ENCODE measurements at regions not wholly inside any gene's neighbourhood (a gene's known extent, or its start where the extent isn't known, plus 50 kb on each side); places are given as distances from the start of the nearest gene placed in this dataset.

DNA sequence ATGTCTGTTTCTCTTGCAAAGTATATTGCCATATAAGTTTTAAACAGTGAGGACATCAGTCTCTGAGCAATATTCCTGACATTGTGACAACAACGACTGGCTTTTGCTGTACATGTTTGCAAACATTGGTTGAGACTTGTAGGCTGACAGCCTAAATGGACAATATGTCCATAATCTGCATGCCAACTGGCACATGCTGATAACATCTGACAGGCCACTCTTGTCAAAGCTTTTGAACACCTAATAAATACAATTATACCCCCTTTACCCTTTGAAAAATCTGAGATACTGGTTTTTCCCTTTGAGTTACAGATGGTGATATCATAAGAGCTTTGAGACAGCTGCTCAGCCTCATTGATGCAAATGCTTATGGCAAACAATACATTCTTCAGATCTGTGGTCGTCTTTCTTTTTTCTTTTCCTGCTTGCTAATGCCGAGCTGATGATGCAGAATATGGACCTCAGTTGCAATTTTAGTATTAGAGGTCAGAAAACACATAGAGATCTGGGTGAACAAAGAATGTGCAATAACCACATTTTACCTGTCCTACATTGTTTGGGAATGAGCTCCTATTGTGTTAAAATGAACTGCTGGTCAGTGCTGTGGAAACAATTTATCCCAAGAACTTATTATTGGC, 114.9 kb downstream of the RFC3 start:
- no TSS peak for BruUV-seq (replicated peaks)
- Histone ChIP-seq H3K4me3 (no peak overlapping the region), H3K4me1 (replicated peaks; ENCODE audit: insufficient read depth) (no peaks in the 10 kb centered on the region), H3K4me2 (no peak overlapping the region), H3K9me3 (ENCODE audit: insufficient read depth, low read depth) (no peaks in the 10 kb centered on the region), H2AFZ (no peak overlapping the region), H3K79me2 (ENCODE audit: low read depth) (no peaks in the 10 kb centered on the region), H4K20me1 (ENCODE audit: insufficient read depth) (no peaks in the 10 kb centered on the region), H3K27ac (no peak overlapping the region), H3F3A (ENCODE audit: insufficient read depth, low read depth) (no peaks in the 10 kb centered on the region), H3K9me2 (ENCODE audit: insufficient read depth) (no peaks in the 10 kb centered on the region), H3K36me3 (ENCODE audit: low read depth) (no peaks in the 10 kb centered on the region), H3K27me3 (ENCODE audit: insufficient read depth, low read depth) (no peaks in the 10 kb centered on the region)
- ChIA-PET POLR2A (ENCODE audit: unreplicated experiment) (no interaction called here), CTCF (interaction anchor here (0.7 kb wide), 1 partner anchor 537 kb away, joined by 3 read pairs; no protein-coding TSS in a partner anchor)
- intact Hi-C loops (cut with micrococcal nuclease; ENCODE audit: unreplicated experiment), result loop anchor here (5.0 kb wide), 1 partner anchor 144 kb away; no protein-coding TSS in a partner anchor
- TF ChIP-seq CTCF (conservative IDR thresholded peaks at IDR 0.05), result no peak
- TF ChIP-seq EZH2 (IDR thresholded peaks at IDR 0.05; ENCODE audit: low read depth), result no peak
- no peak for DNase-seq

- Histone ChIP-seq H2AFZ (no peak overlapping the region), H3K9me2 (ENCODE audit: insufficient read depth) (no peaks in the 10 kb centered on the region), H3K4me2 (no peak overlapping the region), H3K9me3 (ENCODE audit: insufficient read depth, low read depth) (no peaks in the 10 kb centered on the region), H3K27me3 (ENCODE audit: insufficient read depth, low read depth) (no peaks in the 10 kb centered on the region), H3F3A (ENCODE audit: insufficient read depth, low read depth) (no peaks in the 10 kb centered on the region), H3K36me3 (ENCODE audit: low read depth) (no peaks in the 10 kb centered on the region), H4K20me1 (ENCODE audit: insufficient read depth) (no peaks in the 10 kb centered on the region), H3K4me3 (no peak overlapping the region), H3K79me2 (ENCODE audit: low read depth) (no peaks in the 10 kb centered on the region), H3K4me1 (replicated peaks; ENCODE audit: insufficient read depth) (no peaks in the 10 kb centered on the region), H3K27ac (no peak overlapping the region)
- POLR2A ChIA-PET (ENCODE audit: unreplicated experiment), result no interaction called here
- intact Hi-C loops (cut with micrococcal nuclease; ENCODE audit: unreplicated experiment), result loop anchor here (5.0 kb wide), 1 partner anchor 143 kb away; no protein-coding TSS in a partner anchor
- TF ChIP-seq CTCF (conservative IDR thresholded peaks at IDR 0.05), result no peak
- BruUV-seq (replicated peaks), result no TSS peak
- CTCF ChIA-PET, result interaction anchor here (0.7 kb wide), 1 partner anchor 1838 kb away, joined by 3 read pairs; no protein-coding TSS in a partner anchor
- DNase-seq, result no peak
Observed at GRCh38 chr13:33933810-33934209, 115.9 kb downstream of the RFC3 start.

GRCh38 chr13:33934343-33934742, 116.4 kb downstream of the RFC3 start:
- H3K9me3 ChIP-seq (ENCODE audit: insufficient read depth, low read depth), result no peaks in the 10 kb centered on the region
- intact Hi-C loops (cut with micrococcal nuclease; ENCODE audit: unreplicated experiment), result loop anchor here (5.0 kb wide), 1 partner anchor 143 kb away; no protein-coding TSS in a partner anchor
- no peaks in the 10 kb centered on the region for H3K79me2 ChIP-seq (ENCODE audit: low read depth)
- no peaks in the 10 kb centered on the region for H3F3A ChIP-seq (ENCODE audit: insufficient read depth, low read depth)
- H3K27ac ChIP-seq, result no peak overlapping the region
- no TSS peak for BruUV-seq (replicated peaks)
- CTCF ChIA-PET, result no interaction called here
- POLR2A ChIA-PET (ENCODE audit: unreplicated experiment), result no interaction called here
- no peak overlapping the region for H2AFZ ChIP-seq
- H3K9me2 ChIP-seq (ENCODE audit: insufficient read depth), result no peaks in the 10 kb centered on the region
- no peaks in the 10 kb centered on the region for H4K20me1 ChIP-seq (ENCODE audit: insufficient read depth)
- H3K4me2 ChIP-seq, result no peak overlapping the region
- TF ChIP-seq EZH2 (IDR thresholded peaks at IDR 0.05; ENCODE audit: low read depth) (no peak), CTCF (conservative IDR thresholded peaks at IDR 0.05) (no peak)
- no peak for DNase-seq
- no peaks in the 10 kb centered on the region for H3K36me3 ChIP-seq (ENCODE audit: low read depth)
- H3K4me3 ChIP-seq, result no peak overlapping the region
- H3K27me3 ChIP-seq (ENCODE audit: insufficient read depth, low read depth), result no peaks in the 10 kb centered on the region
- H3K4me1 ChIP-seq (replicated peaks; ENCODE audit: insufficient read depth), result no peaks in the 10 kb centered on the region
